Epithelial cell of prostate (primary cell): ENCODE measurements at regions not wholly inside any gene's neighbourhood (a gene's known extent, or its start where the extent isn't known, plus 50 kb on each side); places are given as distances from the start of the nearest gene placed in this dataset.

Experiments
- DNase-seq: peaks from one replicate; pipeline ENCODE4 v3.0.0-alpha.2; 2011; ENCODE audit warnings: low read depth, low spot score
- H3K27ac ChIP-seq: fragments of 450-650 bp; 2 replicates; pipeline ENCODE4 v1.5.1; 2017; ENCODE audit warnings: mild to moderate bottlenecking

- no peak overlapping the region for H3K27ac ChIP-seq
- no peak for DNase-seq
These were observed 185.7 kb upstream of the ADO start for GRCh38 chr10:62618576-62619412.

- H3K27ac ChIP-seq, result no peak overlapping the region
- no peak for DNase-seq
These were observed 185.1 kb upstream of the ADO start for GRCh38 chr10:62619413-62619738.

- no peak for DNase-seq
- no peak overlapping the region for H3K27ac ChIP-seq
These were observed 184.0 kb upstream of the ADO start for GRCh38 chr10:62620491-62620890.

- DNase-seq, result no peak
- no peak overlapping the region for H3K27ac ChIP-seq
These were observed 181.3 kb upstream of the ADO start for GRCh38 chr10:62623223-62623622.

GRCh38 chr10:62625484-62625883 lies 179.0 kb upstream of the ADO start:
- DNase-seq, result no peak
- H3K27ac ChIP-seq, result no peak overlapping the region

GRCh38 chr10:62626079-62626478 lies 178.4 kb upstream of the ADO start:
- no peak overlapping the region for H3K27ac ChIP-seq
- DNase-seq, result no peak

- H3K27ac ChIP-seq, result no peak overlapping the region
- DNase-seq, result no peak
These were observed 177.7 kb upstream of the ADO start for GRCh38 chr10:62626817-62627216.

GRCh38 chr10:62627983-62628382 lies 176.5 kb upstream of the ADO start:
- no peak for DNase-seq
- no peak overlapping the region for H3K27ac ChIP-seq

- H3K27ac ChIP-seq, result no peak overlapping the region
- DNase-seq, result no peak
These were observed 173.3 kb upstream of the ADO start for GRCh38 chr10:62631241-62631640.

GRCh38 chr10:62632071-62632809 lies 172.3 kb upstream of the ADO start:
- no peak for DNase-seq
- H3K27ac ChIP-seq, result no peak overlapping the region

GRCh38 chr10:62633976-62634375 lies 170.5 kb upstream of the ADO start:
- DNase-seq, result no peak
- H3K27ac ChIP-seq, result no peak overlapping the region

- DNase-seq, result no peak
- H3K27ac ChIP-seq, result no peak overlapping the region
These were observed 169.9 kb upstream of the ADO start for GRCh38 chr10:62634576-62634975.

- DNase-seq, result no peak
- H3K27ac ChIP-seq, result no peak overlapping the region
These were observed 169.4 kb upstream of the ADO start for GRCh38 chr10:62635127-62635526.

- DNase-seq, result no peak
- H3K27ac ChIP-seq, result peak overlapping the region; percentile 84
These were observed 167.7 kb upstream of the ADO start for GRCh38 chr10:62636825-62637248.

- peak; percentile 26 for DNase-seq
- peak overlapping the region; percentile 84 for H3K27ac ChIP-seq
These were observed 167.1 kb upstream of the ADO start for GRCh38 chr10:62637249-62638061.

GRCh38 chr10:62638062-62638477 lies 166.4 kb upstream of the ADO start:
- no peak for DNase-seq
- peak overlapping the region; percentile 84 for H3K27ac ChIP-seq

- DNase-seq, result no peak
- no peak overlapping the region for H3K27ac ChIP-seq
These were observed 165.4 kb upstream of the ADO start for GRCh38 chr10:62639144-62639543.

- no peak overlapping the region for H3K27ac ChIP-seq
- no peak for DNase-seq
These were observed 164.1 kb upstream of the ADO start for GRCh38 chr10:62640411-62640810.

GRCh38 chr10:62643606-62644587 lies 160.6 kb upstream of the ADO start:
- no peak overlapping the region for H3K27ac ChIP-seq
- DNase-seq, result no peak
